NB4 (cell line): ENCODE measurements at regions not wholly inside any gene's neighbourhood (a gene's known extent, or its start where the extent isn't known, plus 50 kb on each side); places are given as distances from the start of the nearest gene placed in this dataset.
A peak's percentile ranks its signal among the peaks of the same experiment; 100 is the strongest.
"Not testable (repeated sequence)": the region's sequence is repeated elsewhere in the genome, so short reads cannot be mapped to it uniquely, and the experiment has no call there.

ENCODE experiments used
- DNase-seq: peaks from one replicate; pipeline ENCODE4 v3.0.0; 2010; ENCODE audit warnings: low read depth
- H3K4me3 ChIP-seq: one replicate; pipeline ENCODE4 v1.5.1; 2011; ENCODE audit warnings: mild to moderate bottlenecking, low read depth, low read length, moderate library complexity
- MYC ChIP-seq: IDR thresholded peaks from 2 replicates; pipeline ENCODE4 v1.6.1; 2011; ENCODE audit warnings: low read depth, low read length
- POLR2A ChIP-seq: IDR thresholded peaks from 2 replicates; pipeline ENCODE4 v1.6.1; 2011; ENCODE audit warnings: mild to moderate bottlenecking; ENCODE audit not compliant: insufficient read length; ENCODE audit errors: extremely low read depth
- TF ChIP-seq, protein P1 (sequence below): IDR thresholded peaks from 2 replicates; pipeline ENCODE4 v1.6.1; 2011; ENCODE audit warnings: low read depth, low read length
- TF ChIP-seq, protein P2 (sequence below): IDR thresholded peaks from one replicate; pipeline ENCODE4 v1.5.1; 2012; ENCODE audit warnings: low read depth, low read length

DNA sequence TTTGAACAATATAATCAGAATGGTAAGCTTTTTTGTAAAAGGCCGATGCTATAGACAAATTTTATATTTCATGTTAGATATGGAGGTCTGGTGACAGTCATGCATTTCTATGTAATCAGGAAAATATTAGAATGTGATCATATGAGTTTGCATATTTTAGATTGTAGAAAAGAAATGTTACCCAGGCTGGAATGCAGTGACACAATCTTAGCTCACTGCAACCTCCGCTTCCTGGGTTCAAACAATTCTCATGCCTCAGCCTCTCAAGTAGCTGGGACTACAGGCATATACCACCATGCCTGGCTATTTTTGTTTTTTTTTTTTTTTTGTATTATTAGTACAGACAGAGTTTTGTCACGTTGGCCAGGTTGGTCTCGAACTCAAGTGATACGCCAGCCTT, 152.0 kb downstream of the LMLN start:
- DNase-seq, result no peak
- TF ChIP-seq, protein P1, sequence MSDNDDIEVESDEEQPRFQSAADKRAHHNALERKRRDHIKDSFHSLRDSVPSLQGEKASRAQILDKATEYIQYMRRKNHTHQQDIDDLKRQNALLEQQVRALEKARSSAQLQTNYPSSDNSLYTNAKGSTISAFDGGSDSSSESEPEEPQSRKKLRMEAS, result no peak
- no peak for TF ChIP-seq POLR2A
- TF ChIP-seq MYC, result no peak
- TF ChIP-seq, protein P2, sequence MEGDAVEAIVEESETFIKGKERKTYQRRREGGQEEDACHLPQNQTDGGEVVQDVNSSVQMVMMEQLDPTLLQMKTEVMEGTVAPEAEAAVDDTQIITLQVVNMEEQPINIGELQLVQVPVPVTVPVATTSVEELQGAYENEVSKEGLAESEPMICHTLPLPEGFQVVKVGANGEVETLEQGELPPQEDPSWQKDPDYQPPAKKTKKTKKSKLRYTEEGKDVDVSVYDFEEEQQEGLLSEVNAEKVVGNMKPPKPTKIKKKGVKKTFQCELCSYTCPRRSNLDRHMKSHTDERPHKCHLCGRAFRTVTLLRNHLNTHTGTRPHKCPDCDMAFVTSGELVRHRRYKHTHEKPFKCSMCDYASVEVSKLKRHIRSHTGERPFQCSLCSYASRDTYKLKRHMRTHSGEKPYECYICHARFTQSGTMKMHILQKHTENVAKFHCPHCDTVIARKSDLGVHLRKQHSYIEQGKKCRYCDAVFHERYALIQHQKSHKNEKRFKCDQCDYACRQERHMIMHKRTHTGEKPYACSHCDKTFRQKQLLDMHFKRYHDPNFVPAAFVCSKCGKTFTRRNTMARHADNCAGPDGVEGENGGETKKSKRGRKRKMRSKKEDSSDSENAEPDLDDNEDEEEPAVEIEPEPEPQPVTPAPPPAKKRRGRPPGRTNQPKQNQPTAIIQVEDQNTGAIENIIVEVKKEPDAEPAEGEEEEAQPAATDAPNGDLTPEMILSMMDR, result no peak
- H3K4me3 ChIP-seq, result no peak overlapping the region

DNA sequence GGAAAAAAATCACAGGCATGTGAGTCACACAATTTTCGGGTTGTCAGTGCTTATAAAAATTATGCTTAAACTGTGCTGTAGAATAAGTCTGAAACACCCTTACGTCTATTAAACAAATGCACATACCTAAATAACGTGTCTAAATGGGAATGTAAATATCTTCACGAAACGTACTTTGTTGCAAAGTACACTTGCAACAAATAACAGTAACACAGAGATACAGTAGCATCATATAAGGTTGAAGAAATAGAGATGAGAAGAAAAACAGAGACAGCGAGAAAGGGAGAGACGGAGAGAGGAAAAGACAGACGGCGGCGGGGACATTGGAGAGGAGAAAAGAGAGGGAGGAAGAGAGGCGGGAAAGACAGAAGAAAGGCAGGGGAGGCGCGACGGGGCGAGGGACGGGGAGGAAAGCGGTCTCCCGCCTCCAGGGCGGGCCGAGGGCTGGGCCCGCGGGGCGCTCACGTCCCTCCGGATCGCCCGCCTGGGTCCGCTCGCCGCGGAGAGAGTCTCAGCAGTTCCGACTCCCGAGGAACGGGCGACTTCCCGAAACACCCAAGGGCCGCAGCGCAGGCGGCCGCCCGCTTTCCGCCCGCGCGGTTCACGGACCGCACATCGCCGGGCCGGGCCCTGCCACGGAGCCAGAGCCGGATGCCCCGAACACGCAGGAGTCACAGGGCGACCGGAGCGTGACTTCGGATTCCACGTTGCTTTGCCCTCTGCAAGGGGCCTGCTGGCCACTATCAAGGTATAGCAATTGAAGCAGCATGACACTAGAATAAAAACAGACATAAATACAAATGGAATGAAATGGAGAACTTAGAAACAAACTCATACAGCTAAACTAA, 153.4 kb downstream of the LMLN start:
- no peak overlapping the region for H3K4me3 ChIP-seq
- DNase-seq, result peak; percentile 36
- TF ChIP-seq MYC (no peak), POLR2A (no peak)
- TF ChIP-seq, protein P1, result no peak
- TF ChIP-seq, protein P2, result no peak

DNA sequence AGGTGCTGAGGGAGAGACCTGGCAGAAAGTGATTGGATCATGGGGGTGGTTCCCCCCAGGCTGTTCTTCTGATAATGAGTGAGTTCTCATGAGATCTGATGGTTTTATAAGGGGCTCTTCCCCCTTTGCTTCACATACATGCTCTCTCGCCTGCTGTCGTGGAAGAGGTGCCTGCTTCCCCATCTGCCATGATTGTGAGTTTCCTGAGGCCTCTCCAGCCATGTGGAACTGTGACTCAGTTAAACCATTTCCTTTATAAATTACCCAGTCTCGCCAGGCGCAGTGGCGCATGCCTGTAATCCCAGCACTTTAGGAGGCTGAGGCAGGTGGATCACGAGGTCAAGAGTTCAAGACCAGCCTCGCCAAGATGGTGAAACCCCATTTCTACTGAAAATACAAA, 154.5 kb downstream of the LMLN start:
- not testable (repeated sequence) for DNase-seq, H3K4me3 ChIP-seq

DNA sequence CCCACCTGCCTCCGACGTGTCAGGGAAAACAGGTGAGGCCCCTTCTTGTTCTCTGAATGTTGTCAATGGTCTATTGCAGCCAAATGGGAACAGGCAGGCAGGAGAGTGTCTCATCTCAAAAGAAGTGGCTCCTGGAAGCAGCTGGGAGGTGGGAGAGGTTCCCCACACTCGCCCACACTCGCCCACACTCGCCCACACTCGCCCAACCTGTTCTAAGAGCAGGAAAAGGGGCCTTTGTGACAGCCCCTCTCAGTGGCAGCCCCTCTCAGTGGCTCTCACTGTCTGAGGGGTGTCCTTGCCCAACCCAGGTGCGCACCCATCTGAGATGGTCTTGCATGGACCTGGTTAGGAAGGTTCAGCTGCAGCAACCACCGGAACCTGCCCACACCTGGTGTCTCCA, 162.2 kb downstream of the LMLN start:
- DNase-seq, H3K4me3 ChIP-seq: not testable (repeated sequence)

DNA sequence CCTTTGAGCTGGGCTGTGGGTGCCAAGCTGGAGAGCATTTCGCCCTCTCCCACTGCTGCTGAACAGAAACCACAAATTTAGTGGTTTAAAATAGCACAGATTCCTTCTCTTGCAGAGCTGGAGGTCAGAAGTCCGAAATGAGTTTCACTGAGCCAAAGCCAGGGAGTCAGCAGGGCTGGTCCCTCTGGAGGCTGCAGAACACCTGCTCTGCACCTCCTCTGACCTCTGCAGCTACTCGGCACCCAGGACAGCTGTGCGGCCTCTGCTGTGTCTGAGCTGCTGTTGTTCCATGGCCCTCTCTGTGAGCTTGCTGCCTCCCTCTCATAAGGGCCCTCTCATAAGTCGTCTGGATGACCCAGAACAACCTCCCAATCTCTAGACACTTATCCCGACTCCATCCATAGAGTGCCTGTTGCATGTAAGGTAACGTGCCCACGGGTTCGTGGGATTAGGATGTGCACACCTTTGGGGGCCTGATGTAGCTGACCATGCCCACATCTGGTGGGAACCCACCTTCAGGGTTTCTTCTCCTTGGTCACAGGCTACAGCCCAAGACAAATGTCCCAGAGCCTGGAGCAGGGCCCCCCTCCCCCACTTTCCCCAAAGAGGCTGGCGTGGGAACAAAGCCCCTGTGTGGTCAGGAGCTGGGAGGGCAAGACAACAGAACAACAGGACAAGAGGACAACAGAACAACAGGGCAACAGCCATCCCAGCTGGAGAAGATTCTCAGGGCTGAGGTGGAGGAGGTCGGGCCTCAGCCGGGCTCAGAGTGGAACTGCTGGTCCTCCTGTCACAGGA, 177.2 kb downstream of the LMLN start:
- DNase-seq, H3K4me3 ChIP-seq: not testable (repeated sequence)

DNA sequence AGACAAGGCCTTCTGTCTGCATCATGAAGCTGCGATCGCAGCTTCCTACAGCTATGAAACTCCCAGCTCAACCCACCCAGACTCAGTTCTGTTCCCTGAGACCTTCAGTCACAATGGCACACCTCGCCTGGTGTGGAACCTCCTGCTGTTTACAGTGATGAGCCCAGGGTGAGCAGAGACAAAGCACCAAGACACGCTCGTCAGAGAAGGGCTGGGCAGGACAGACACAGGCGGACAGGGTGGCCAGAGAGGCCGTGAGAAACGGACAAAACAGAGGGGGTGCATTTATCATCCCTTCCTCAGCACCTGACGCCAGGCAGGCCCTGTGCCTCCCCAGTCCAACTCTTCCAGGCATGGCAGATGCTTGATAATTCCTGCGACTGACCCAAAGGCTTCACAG, 178.2 kb downstream of the LMLN start:
- not testable (repeated sequence) for DNase-seq, H3K4me3 ChIP-seq

DNA sequence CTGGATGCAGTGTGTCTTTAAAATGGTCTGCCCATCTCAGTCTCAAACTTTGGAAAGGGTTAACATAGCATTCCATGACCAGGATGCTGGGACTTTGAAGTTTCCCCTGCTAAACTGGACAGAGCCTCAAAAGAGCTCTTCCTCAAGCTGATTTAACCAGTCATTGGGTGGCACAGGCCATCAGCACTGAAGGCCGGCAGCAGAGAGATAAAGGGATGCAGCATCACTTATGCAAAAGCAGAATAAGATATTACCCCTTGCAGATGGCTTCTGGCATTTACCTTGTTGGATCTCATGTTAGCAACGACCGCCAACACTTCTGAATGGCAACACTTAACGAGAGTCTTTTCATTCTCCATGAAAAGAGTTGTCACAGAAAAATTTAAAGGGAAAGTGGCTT, 179.0 kb downstream of the LMLN start:
- H3K4me3 ChIP-seq, DNase-seq: not testable (repeated sequence)

DNA sequence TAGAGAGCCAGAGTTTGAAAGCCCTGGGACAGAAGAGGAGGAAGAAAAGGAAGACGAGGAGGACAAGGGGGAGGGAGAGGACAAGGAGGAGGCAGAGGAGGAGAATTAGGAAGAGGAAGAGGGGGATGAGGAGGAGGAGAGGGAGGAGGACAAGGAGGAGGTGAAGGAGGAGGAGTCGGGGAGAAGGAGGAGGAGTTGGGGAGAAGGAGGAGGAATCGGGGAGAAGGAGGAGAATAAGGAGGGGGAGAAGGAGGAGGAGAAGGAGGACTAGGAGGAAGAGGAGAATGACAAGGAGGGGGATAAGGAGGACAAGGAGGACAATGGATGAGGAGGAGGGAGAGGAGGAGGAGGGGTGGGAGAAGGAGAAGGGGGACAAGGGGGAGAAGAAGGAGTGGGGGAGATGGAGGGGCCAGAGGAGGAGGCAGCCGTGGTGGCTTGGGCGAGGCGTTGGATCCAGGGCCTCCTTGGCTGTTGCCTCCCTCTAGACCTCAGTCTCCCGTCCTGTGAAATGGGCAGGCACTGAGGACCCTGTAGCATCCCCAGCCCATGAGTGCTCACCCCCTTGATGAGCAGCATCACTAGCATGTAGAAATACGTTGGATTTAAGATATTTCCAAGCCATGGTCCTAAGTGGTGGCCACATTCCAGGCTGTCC, 179.6 kb downstream of the LMLN start:
- not testable (repeated sequence) for DNase-seq, H3K4me3 ChIP-seq

DNA sequence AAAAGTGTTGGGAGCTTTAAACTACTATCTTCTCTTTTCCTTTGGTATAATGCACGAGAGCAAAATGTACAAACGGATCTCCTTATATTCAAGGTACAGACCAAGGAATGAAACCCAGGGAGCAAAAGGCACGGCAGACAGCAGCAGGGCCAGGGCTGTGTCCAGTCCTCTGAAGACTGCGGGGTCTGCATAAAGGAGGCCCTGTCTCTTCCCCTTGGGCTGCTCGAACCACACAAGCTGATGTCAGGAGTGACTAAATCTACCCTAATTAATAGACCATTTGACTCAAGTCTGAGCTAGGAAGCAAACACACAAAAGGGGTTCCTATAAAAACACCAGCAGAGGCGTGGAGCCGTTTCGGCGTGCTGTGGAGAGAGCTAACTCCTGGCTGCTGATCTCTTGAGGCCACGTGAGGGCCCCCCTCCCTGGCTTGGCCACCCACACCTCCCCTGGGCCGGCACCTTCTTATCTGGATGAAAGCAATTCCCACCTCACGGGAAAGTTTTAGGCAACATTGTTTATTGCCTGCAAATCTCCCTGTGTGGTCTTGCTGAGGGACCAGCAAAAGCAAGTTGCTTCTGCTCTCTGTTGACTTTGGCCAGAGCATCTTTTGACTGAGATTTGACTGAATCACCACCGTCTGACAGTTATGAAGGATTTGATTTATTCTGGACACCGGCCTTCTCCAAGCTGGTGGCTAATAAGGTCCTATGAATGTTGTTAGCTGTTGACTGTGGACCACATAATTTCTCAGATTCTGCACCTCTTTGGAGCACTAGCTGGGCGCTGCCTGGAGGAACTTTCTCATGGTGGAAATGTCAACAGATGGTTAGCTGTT, 183.5 kb downstream of the LMLN start:
- DNase-seq, H3K4me3 ChIP-seq: not testable (repeated sequence)

DNA sequence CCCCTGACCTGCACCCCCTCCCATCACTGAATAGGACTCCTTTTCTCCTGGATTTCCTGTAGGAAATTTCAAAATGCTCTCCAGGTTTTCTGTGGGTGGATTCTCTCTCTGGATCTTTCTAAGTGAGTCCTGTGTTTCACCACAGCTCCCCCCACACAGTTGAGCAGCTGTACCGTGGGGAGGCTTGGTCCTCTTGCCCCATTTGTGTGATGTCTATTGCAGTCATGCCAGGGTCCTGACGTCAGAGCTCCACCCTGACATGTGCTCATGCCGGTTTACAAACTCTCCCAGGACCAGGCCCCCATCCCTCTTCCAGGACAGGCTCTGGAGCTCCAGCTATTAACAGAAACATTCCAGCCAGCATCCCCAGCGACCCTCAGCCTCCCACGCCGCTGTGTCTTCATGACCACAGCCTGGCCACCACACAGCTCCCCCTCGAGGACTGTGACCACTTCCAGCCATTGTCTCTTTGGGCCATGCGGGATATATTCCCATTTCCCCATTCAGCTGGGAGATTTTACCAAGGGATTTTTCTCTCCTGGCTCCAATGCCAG, 185.3 kb downstream of the LMLN start:
- DNase-seq, H3K4me3 ChIP-seq: not testable (repeated sequence)

DNA sequence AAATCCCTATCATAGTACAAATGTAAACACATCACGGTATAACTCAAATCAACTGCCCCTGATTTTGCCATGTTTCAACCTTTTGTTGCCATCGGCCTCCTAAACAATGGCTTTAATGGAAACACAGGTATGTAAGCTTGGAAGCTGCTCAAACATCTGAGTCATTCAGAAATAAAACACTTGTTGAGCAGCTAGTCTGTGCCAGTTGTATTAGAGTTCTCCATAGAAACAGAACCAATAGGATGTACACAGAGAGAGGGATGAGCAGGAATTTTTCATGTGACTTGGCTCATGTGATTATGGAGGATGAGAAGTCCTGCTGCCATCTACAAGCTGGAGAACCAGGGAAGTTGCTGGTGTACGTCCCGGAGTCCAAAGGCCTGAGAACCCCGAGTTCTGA, 186.1 kb downstream of the LMLN start:
- not testable (repeated sequence) for DNase-seq, H3K4me3 ChIP-seq

DNA sequence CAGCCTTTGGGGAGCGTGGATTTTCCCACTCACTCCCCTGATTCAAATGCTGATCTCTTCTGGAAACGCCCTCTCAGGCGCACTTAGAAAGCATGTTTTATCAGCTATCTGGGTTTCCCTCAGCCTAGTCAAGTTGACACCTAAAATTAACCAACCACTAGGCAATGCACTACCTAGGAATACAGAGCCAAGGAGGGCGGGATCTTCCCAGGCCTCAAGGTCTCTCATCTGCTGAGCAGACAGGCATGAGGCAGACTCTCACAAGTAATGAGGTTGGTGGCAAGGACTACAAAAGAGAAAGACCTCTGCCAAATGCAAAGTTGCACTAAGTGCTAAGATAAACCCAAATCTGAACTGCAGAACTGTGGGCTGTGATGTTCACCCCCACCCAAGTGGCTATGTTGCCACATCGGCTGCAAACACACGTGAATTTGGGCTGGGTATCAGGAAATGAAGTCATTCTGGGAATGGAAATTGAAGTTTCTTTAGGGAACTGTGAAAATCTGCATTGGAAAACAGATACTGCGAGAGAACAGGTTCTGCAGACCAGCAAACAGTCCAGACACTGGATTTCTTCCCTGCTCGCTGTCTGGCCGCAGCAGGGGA, 186.6 kb downstream of the LMLN start:
- not testable (repeated sequence) for DNase-seq, H3K4me3 ChIP-seq

DNA sequence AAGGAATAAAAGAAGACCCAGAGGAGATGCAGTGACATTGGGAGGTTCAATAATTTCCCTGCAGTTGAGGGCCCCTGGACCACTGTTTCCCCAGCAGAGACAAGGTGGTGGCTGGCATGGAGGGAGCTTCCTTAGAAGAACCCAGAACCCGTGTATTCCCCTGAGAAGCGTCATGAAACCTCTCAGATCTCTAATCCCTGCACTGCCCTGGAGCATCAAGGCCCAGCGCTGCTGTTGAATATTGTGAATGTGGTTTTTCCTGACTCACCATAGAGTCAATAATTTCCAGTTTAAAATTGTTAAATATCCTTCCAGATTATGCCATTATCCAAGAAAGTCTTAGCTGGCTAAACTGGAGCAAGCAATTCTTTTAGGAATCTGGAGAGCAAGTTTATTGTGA, 187.2 kb downstream of the LMLN start:
- DNase-seq, H3K4me3 ChIP-seq: not testable (repeated sequence)

DNA sequence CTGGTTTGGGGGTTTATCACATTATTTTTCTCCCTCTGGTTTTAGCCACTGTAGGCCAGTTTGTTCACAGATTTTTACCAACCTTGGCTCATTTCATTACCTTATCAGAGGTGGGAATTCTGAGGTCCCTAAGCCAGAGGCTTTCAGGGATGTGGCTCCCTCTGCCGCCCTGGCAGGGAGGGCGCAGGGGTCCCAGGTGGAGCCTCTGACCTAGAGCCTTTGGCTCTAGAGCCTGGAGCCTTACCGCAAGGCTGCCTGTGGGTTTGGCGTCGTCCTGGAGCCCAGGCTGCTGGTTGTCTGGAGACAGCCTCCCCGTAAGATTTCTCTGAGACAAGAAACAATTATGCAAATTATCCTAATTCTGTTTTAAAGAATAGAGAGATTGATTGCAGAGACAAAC, 188.0 kb downstream of the LMLN start:
- not testable (repeated sequence) for H3K4me3 ChIP-seq, DNase-seq
